HEK293 (cell line): ENCODE measurements at regions not wholly inside any gene's neighbourhood (a gene's known extent, or its start where the extent isn't known, plus 50 kb on each side); places are given as distances from the start of the nearest gene placed in this dataset.

Experiments used
- TCF7L2 ChIP-seq: IDR thresholded peaks from 2 replicates; pipeline ENCODE4 v1.6.1; 2011; ENCODE audit warnings: low read depth, mild to moderate bottlenecking, inconsistent platforms, low read length, moderate library complexity, borderline replicate concordance
- ZNF76 ChIP-seq: fragments of 450-650 bp; formaldehyde crosslinking; IDR thresholded peaks from 2 replicates; pipeline ENCODE4; 2016; ENCODE audit warnings: low read depth, missing biosample characterization, missing genetic modification characterization, borderline replicate concordance

DNA sequence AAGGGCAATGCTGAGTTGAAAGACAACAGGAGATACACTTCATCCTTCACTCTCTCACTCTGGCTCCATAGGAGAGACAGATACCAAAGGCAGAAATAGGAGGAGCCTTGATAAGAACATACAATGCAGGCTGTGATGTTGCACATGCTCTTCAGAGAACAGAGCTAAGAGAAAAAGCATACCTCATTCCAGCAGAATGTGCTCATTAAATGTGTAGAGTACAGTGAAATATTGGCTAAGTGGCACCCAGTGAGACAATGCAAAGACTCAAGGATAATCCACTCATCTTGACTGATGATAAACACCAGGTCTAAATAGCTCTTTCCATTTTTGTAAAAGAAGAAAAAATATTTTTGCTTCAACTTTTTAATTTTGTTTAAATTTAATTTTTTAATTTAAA is 139.7 kb downstream of the OR2K2 start:
- no peak for TF ChIP-seq ZNF76
- no peak for TF ChIP-seq TCF7L2
